HepG2 (cell line): ENCODE measurements at regions not wholly inside any gene's neighbourhood (a gene's known extent, or its start where the extent isn't known, plus 50 kb on each side); places are given as distances from the start of the nearest gene placed in this dataset.

Source experiments
- BCL3 ChIP-seq: sonication (generic); formaldehyde crosslinking; IDR thresholded peaks from 2 replicates; pipeline ENCODE4 v1.5.1; 2020; ENCODE audit warnings: mild to moderate bottlenecking, missing genetic modification reagents, moderate library complexity
- CERS6 ChIP-seq: sonication (generic); formaldehyde crosslinking; IDR thresholded peaks from 2 replicates; pipeline ENCODE4 v1.5.0; 2020; ENCODE audit warnings: missing genetic modification reagents
- ELF1 ChIP-seq: sonication (generic); formaldehyde crosslinking; IDR thresholded peaks from 2 replicates; pipeline ENCODE4 v1.4.0; 2020; ENCODE audit warnings: missing genetic modification reagents
- FOXA3 ChIP-seq: IDR thresholded peaks from 2 replicates; pipeline ENCODE4 v1.6.1; 2016; ENCODE audit warnings: missing genetic modification reagents, missing compliant biosample characterization
- GMEB1 ChIP-seq: sonication (generic); formaldehyde crosslinking; IDR thresholded peaks from 2 replicates; pipeline ENCODE4 v1.5.1; 2020; ENCODE audit warnings: missing genetic modification reagents, mild to moderate bottlenecking, borderline replicate concordance
- GPN1 ChIP-seq: sonication (generic); formaldehyde crosslinking; IDR thresholded peaks from 2 replicates; pipeline ENCODE4 v1.5.1; 2020; ENCODE audit warnings: missing genetic modification reagents, borderline replicate concordance
- MAFK ChIP-seq, 2 experiments: IDR thresholded peaks in 1 of 2; conservative IDR thresholded peaks in 1 of 2; 2 replicates each; pipeline ENCODE4 v1.6.1; 2011; ENCODE audit warnings: improper control_type of control experiment in 2 of 2, low read length in 2 of 2
- NCOA2 ChIP-seq: sonication (generic); formaldehyde crosslinking; IDR thresholded peaks from 2 replicates; pipeline ENCODE4 v1.8.0; 2022; ENCODE audit warnings: inconsistent platforms
- NONO ChIP-seq, 2 experiments: fragments of 450-650 bp in 1 of 2; sonication (generic) in 1 of 2; formaldehyde crosslinking in 1 of 2; IDR thresholded peaks in 1 of 2; conservative IDR thresholded peaks in 1 of 2; 2 replicates each; pipeline versions ENCODE4 v1.6.1 to v1.8.0; 2017 to 2022; ENCODE audit warnings: mild to moderate bottlenecking in 1 of 2, missing genetic modification reagents in 1 of 2, moderate library complexity in 1 of 2
- PCBP1 ChIP-seq: fragments of 200-400 bp; formaldehyde crosslinking; IDR thresholded peaks from 2 replicates; pipeline ENCODE4 v1.6.1; 2017; ENCODE audit warnings: mild to moderate bottlenecking, low read depth, low read length, borderline replicate concordance
- PCBP2 ChIP-seq: fragments of 200-400 bp; formaldehyde crosslinking; optimal IDR thresholded peaks from 2 replicates; pipeline ENCODE3; 2018; ENCODE audit warnings: low read length, low read depth; ENCODE audit not compliant: poor library complexity, severe bottlenecking
- PLRG1 ChIP-seq: fragments of 450-650 bp; conservative IDR thresholded peaks from 2 replicates; pipeline ENCODE4 v1.6.1; 2016
- RBM22 ChIP-seq: fragments of 200-400 bp; formaldehyde crosslinking; optimal IDR thresholded peaks from 2 replicates; pipeline ENCODE3; 2017; ENCODE audit warnings: mild to moderate bottlenecking, low read length, moderate library complexity
- SP4 ChIP-seq: sonication (generic); formaldehyde crosslinking; IDR thresholded peaks from 2 replicates; pipeline ENCODE4 v1.8.1; 2023; ENCODE audit warnings: mild to moderate bottlenecking, missing genetic modification reagents
- TIGD3 ChIP-seq: sonication (generic); formaldehyde crosslinking; IDR thresholded peaks from 2 replicates; pipeline ENCODE4 v1.5.1; 2020; ENCODE audit warnings: mild to moderate bottlenecking, missing genetic modification reagents, borderline replicate concordance
- ZBTB4 ChIP-seq: sonication (generic); formaldehyde crosslinking; IDR thresholded peaks from 2 replicates; pipeline ENCODE4 v1.4.0; 2020; ENCODE audit warnings: missing genetic modification reagents, mild to moderate bottlenecking, borderline replicate concordance
- ZC3H13 ChIP-seq: sonication (generic); formaldehyde crosslinking; IDR thresholded peaks from 2 replicates; pipeline ENCODE4 v1.8.1; 2023; ENCODE audit warnings: mild to moderate bottlenecking, missing genetic modification reagents, moderate library complexity
- ZNF780A ChIP-seq: sonication (generic); formaldehyde crosslinking; IDR thresholded peaks from 2 replicates; pipeline ENCODE4 v1.8.0; 2022; ENCODE audit warnings: mild to moderate bottlenecking, missing genetic modification reagents, moderate library complexity

GRCh38 chr6:63391203-63391970 is 71.6 kb upstream of the LGSN start (continued):
- no peak for TF ChIP-seq ZBTB4
- TF ChIP-seq SP4 (CRISPR knock-in tag), result peak; percentile 36; the same call in 1 of the 2 replicates
- TF ChIP-seq ELF1, result peak; percentile 70
- TF ChIP-seq GPN1, result no peak
- TF ChIP-seq GMEB1 (CRISPR knock-in tag), result peak; percentile 53; the same call in 1 of the 2 replicates
- TF ChIP-seq RBM22, result no peak
- TF ChIP-seq NONO (IDR thresholded peaks at IDR 0.05), result no peak
- peak; percentile 93 for TF ChIP-seq NONO (CRISPR knock-in tag; conservative IDR thresholded peaks at IDR 0.05)
- no peak for TF ChIP-seq PLRG1
- peak; percentile 99 for TF ChIP-seq FOXA3 (CRISPR knock-in tag)
- peak; percentile 74; the same call in 1 of the 2 replicates for TF ChIP-seq ZC3H13 (CRISPR knock-in tag)
- peak; percentile 71 for TF ChIP-seq BCL3
- no peak for TF ChIP-seq PCBP1
- no peak for TF ChIP-seq TIGD3 (CRISPR knock-in tag)
- TF ChIP-seq NCOA2 (CRISPR knock-in tag), result peak; percentile 100
- TF ChIP-seq CERS6 (CRISPR knock-in tag), result no peak
- TF ChIP-seq MAFK (conservative IDR thresholded peaks at IDR 0.05 in 1 of 2, IDR thresholded peaks at IDR 0.05 in 1 of 2; ENCODE audit: low read length in 2 of 2), result no peak; a peak in 1 of 4 replicates
- TF ChIP-seq PCBP2, result no peak
- TF ChIP-seq ZNF780A (CRISPR knock-in tag), result no peak
